Panc1 (cell line): ENCODE measurements at regions not wholly inside any gene's neighbourhood (a gene's known extent, or its start where the extent isn't known, plus 50 kb on each side); places are given as distances from the start of the nearest gene placed in this dataset.
"Not testable (repeated sequence)": the region's sequence is repeated elsewhere in the genome, so short reads cannot be mapped to it uniquely, and the experiment has no call there.

Source experiments
- ATAC-seq: fragments of 200-7000 bp; cut with Tn5 transposase; 2 replicates; pipeline ENCODE4 v1.9.1; 2020; ENCODE audit warnings: mild to moderate bottlenecking, moderate library complexity
- BruUV-seq: library from RNA; stranded (reverse); fragments of 400-500 nt; replicated peaks from 2 replicates; lab custom pipeline; 2021; lab: Mats Ljungman, UMichigan
- CTCF ChIA-PET: fragments of 300-600 bp; sonication (Branson Sonifier 250); formaldehyde crosslinking; loops from one replicate; lab custom pipeline; 2022; ENCODE audit warnings: antibody characterized with exemption; lab: Charles Lee
- POLR2A ChIA-PET: fragments of 300-600 bp; sonication (Branson Sonifier 250); formaldehyde crosslinking; loops from one replicate; lab custom pipeline; 2022; ENCODE audit warnings: antibody characterized with exemption; lab: Charles Lee
- DNase-seq: peaks from one replicate; pipeline ENCODE4 v3.0.0-alpha.2; 2010; ENCODE audit warnings: low read depth, low spot score
- H3K27ac ChIP-seq: 2 replicates; pipeline ENCODE4 v1.5.1; 2011; ENCODE audit warnings: mild to moderate bottlenecking, low read length, inconsistent platforms
- H3K27me3 ChIP-seq: fragments of 200-500 bp; sonication (Bioruptor generic); 2 replicates; pipeline ENCODE4 v1.6.0; 2014; ENCODE audit warnings: low read length, inconsistent platforms; ENCODE audit not compliant: control insufficient read depth, insufficient read depth
- H3K36me3 ChIP-seq: fragments of 200-500 bp; sonication (Bioruptor generic); 2 replicates; pipeline ENCODE4 v1.5.1; 2014; ENCODE audit warnings: inconsistent platforms, mild to moderate bottlenecking, low read length, moderate library complexity; ENCODE audit not compliant: control insufficient read depth, insufficient read depth
- H3K4me1 ChIP-seq: 2 replicates; pipeline ENCODE4 v1.5.1; 2011; ENCODE audit warnings: inconsistent platforms, mild to moderate bottlenecking, low read length, moderate library complexity; ENCODE audit not compliant: control insufficient read depth, insufficient read depth
- H3K4me3 ChIP-seq, 2 experiments: 2 replicates each; pipeline ENCODE4 v1.5.1; 2011 to 2012; ENCODE audit warnings: low read depth in 2 of 2, low read length in 2 of 2, mild to moderate bottlenecking in 2 of 2, inconsistent platforms in 1 of 2, moderate library complexity in 1 of 2
- H3K9me3 ChIP-seq: fragments of 200-500 bp; sonication (Bioruptor generic); 2 replicates; pipeline ENCODE4 v1.5.1; 2014; ENCODE audit warnings: low read depth, mild to moderate bottlenecking, inconsistent platforms, low read length, moderate library complexity; ENCODE audit not compliant: control insufficient read depth, insufficient read depth
- CTCF ChIP-seq: fragments of 450-650 bp; IDR thresholded peaks from 2 replicates; pipeline ENCODE4 v1.5.1; 2017; ENCODE audit warnings: mild to moderate bottlenecking
- POLR2AphosphoS5 ChIP-seq: IDR thresholded peaks from 2 replicates; pipeline ENCODE4 v1.6.1; 2012; ENCODE audit warnings: mild to moderate bottlenecking, low read depth, low read length, moderate library complexity
- REST ChIP-seq, 2 experiments: IDR thresholded peaks; 2 replicates each; pipeline ENCODE4 v1.6.1; 2011 to 2012; ENCODE audit warnings: low read depth in 2 of 2, control low read depth in 1 of 2, low read length in 1 of 2, mild to moderate bottlenecking in 1 of 2, moderate library complexity in 1 of 2; ENCODE audit not compliant: insufficient read depth in 1 of 2
- SIN3A ChIP-seq: IDR thresholded peaks from 2 replicates; pipeline ENCODE4 v1.6.1; 2012; ENCODE audit warnings: low read depth, mild to moderate bottlenecking, low read length, moderate library complexity, borderline replicate concordance; ENCODE audit not compliant: insufficient read depth
- TCF7L2 ChIP-seq: IDR thresholded peaks from 2 replicates; pipeline ENCODE4 v1.6.1; 2011; ENCODE audit warnings: mild to moderate bottlenecking, low read depth, low read length, inconsistent platforms
- in situ Hi-C: cut with HindIII; loops from 2 replicates; pipeline ENCODE4 v1.10.0; 2016; ENCODE audit warnings: low sequenced_read_pairs, low pct_unique_long_range_greater_than_20kb
- intact Hi-C: fragments of 100-400 bp; cut with micrococcal nuclease; formaldehyde crosslinking; loops from one replicate; pipeline ENCODE4 v1.10.0; 2022; ENCODE audit not compliant: unreplicated experiment

GRCh38 chrX:554271-554670 is 76.3 kb upstream of the SHOX start:
- ChIA-PET POLR2A (no interaction called here), CTCF (no interaction called here)
- no peak overlapping the region for H3K4me3 ChIP-seq
- H3K4me1 ChIP-seq: no peaks in the 10 kb centered on the region
- in situ Hi-C loops (no loop called here), intact Hi-C loops (no loop called here)
- H3K9me3 ChIP-seq: no peaks in the 10 kb centered on the region
- no peak for TF ChIP-seq TCF7L2
- TF ChIP-seq CTCF: no peak
- no peak for TF ChIP-seq POLR2AphosphoS5
- no peak for TF ChIP-seq REST (IDR thresholded peaks at IDR 0.05; ENCODE audit: insufficient read depth in 1 of 2, low read depth in 2 of 2, low read length in 1 of 2)
- TF ChIP-seq SIN3A: no peak
- H3K27me3 ChIP-seq: no peaks in the 10 kb centered on the region
- H3K27ac ChIP-seq: no peak overlapping the region
- ATAC-seq (no peak), DNase-seq (no peak)
- BruUV-seq: no TSS peak
- no peaks in the 10 kb centered on the region for H3K36me3 ChIP-seq

- POLR2A ChIA-PET: no interaction called here
- TF ChIP-seq TCF7L2: no peak
- TF ChIP-seq SIN3A: no peak
- TF ChIP-seq POLR2AphosphoS5: no peak
- no peak for TF ChIP-seq CTCF
- intact Hi-C loops (no loop called here), in situ Hi-C loops (no loop called here)
- Histone ChIP-seq H3K36me3 (no peaks in the 10 kb centered on the region), H3K4me3 (no peak overlapping the region), H3K27ac (no peak overlapping the region), H3K9me3 (no peaks in the 10 kb centered on the region), H3K27me3 (no peaks in the 10 kb centered on the region), H3K4me1 (no peaks in the 10 kb centered on the region)
- no TSS peak for BruUV-seq
- CTCF ChIA-PET: no interaction called here
- DNase-seq: no peak
- ATAC-seq: no peak
Measured at GRCh38 chrX:555725-556666, 74.6 kb upstream of the SHOX start.

- H3K4me1 ChIP-seq, ATAC-seq, H3K27ac ChIP-seq, H3K27me3 ChIP-seq, CTCF ChIA-PET, in situ Hi-C loops, DNase-seq, POLR2A ChIA-PET, intact Hi-C loops, H3K36me3 ChIP-seq, H3K4me3 ChIP-seq, BruUV-seq, H3K9me3 ChIP-seq: not testable (repeated sequence)
Measured at GRCh38 chrX:557601-558000, 73.0 kb upstream of the SHOX start.

- POLR2A ChIA-PET, DNase-seq, H3K9me3 ChIP-seq, H3K27me3 ChIP-seq, H3K4me3 ChIP-seq, in situ Hi-C loops, H3K36me3 ChIP-seq, CTCF ChIA-PET, ATAC-seq, intact Hi-C loops, H3K4me1 ChIP-seq, H3K27ac ChIP-seq, BruUV-seq: not testable (repeated sequence)
Measured at GRCh38 chrX:559282-559681, 71.3 kb upstream of the SHOX start.
